Neural cell (in vitro differentiated cells): ENCODE measurements at regions not wholly inside any gene's neighbourhood (a gene's known extent, or its start where the extent isn't known, plus 50 kb on each side); places are given as distances from the start of the nearest gene placed in this dataset.

Experiments used
- H2AFZ ChIP-seq: fragments of 200-600, 300-800 bp; sonication (generic), shearing (Covaris generic); 2 replicates; pipeline ENCODE4 v1.6.0; 2014; ENCODE audit warnings: low read depth, mild to moderate bottlenecking, antibody characterized with exemption, low read length, moderate library complexity
- H3F3A ChIP-seq: fragments of 200-600 bp; shearing (Covaris generic); 2 replicates; pipeline ENCODE4 v1.6.1; 2016; ENCODE audit warnings: mild to moderate bottlenecking, moderate library complexity, mixed read lengths, antibody characterized with exemption, low read length; ENCODE audit not compliant: insufficient read depth, poor library complexity, severe bottlenecking
- H3K27ac ChIP-seq: fragments of 200-600, 300-800 bp; sonication (generic), shearing (Covaris generic); 2 replicates; pipeline ENCODE4 v1.5.1; 2014; ENCODE audit warnings: mild to moderate bottlenecking, low read length, moderate library complexity
- H3K27me3 ChIP-seq: fragments of 300-800, 200-600 bp; sonication (generic), shearing (Covaris generic); 2 replicates; pipeline ENCODE4 v1.6.0; 2014; ENCODE audit warnings: mild to moderate bottlenecking, low read depth, low read length, moderate library complexity; ENCODE audit not compliant: insufficient read depth
- H3K36me3 ChIP-seq: fragments of 300-800, 200-600 bp; sonication (generic), shearing (Covaris generic); 2 replicates; pipeline ENCODE4 v1.5.1; 2014; ENCODE audit warnings: mild to moderate bottlenecking, antibody characterized with exemption, low read length, moderate library complexity; ENCODE audit not compliant: insufficient read depth
- H3K4me2 ChIP-seq: fragments of 300-800, 200-600 bp; sonication (generic), shearing (Covaris generic); 2 replicates; pipeline ENCODE4 v1.6.0; 2014; ENCODE audit warnings: mild to moderate bottlenecking, low read length
- H3K4me3 ChIP-seq: fragments of 300-800, 200-600 bp; sonication (generic), shearing (Covaris generic); 2 replicates; pipeline ENCODE4 v1.5.1; 2014; ENCODE audit warnings: mild to moderate bottlenecking, low read length, moderate library complexity
- H3K79me2 ChIP-seq: fragments of 200-600 bp; shearing (Covaris generic); replicated peaks from 2 replicates; pipeline ENCODE4 v1.6.0; 2014; ENCODE audit warnings: mild to moderate bottlenecking, low read length, moderate library complexity; ENCODE audit not compliant: insufficient read depth
- H3K9ac ChIP-seq: fragments of 300-800, 200-600 bp; sonication (generic), shearing (Covaris generic); 2 replicates; pipeline ENCODE4 v1.6.1; 2016; ENCODE audit warnings: mild to moderate bottlenecking, low read length, mixed read lengths
- H3K9me2 ChIP-seq: fragments of 200-600 bp; shearing (Covaris generic); 2 replicates; pipeline ENCODE4 v1.6.1; 2016; ENCODE audit warnings: mild to moderate bottlenecking, low read length, mixed read lengths; ENCODE audit not compliant: insufficient read depth
- H3K9me3 ChIP-seq: fragments of 200-600, 300-800 bp; sonication (generic), shearing (Covaris generic); 2 replicates; pipeline ENCODE4 v1.6.1; 2016; ENCODE audit warnings: mild to moderate bottlenecking, mixed run types, low read length, moderate library complexity, mixed read lengths
- H4K20me1 ChIP-seq: fragments of 200-600 bp; shearing (Covaris generic); 2 replicates; pipeline ENCODE4 v1.6.1; 2016; ENCODE audit warnings: mild to moderate bottlenecking, mixed run types; ENCODE audit not compliant: insufficient read depth
- EP300 ChIP-seq: fragments of 450-650 bp; conservative IDR thresholded peaks from 2 replicates; pipeline ENCODE4 v1.6.1; 2014; ENCODE audit warnings: antibody characterized with exemption, mild to moderate bottlenecking, moderate library complexity; ENCODE audit not compliant: poor library complexity, severe bottlenecking
- EZH2 ChIP-seq: fragments of 200-600, 300-800 bp; shearing (Covaris generic), sonication (generic); IDR thresholded peaks from 2 replicates; pipeline ENCODE4 v1.6.1; 2014; ENCODE audit warnings: antibody characterized with exemption, low read length, borderline replicate concordance, mild to moderate bottlenecking; ENCODE audit not compliant: insufficient read depth, poor library complexity, severe bottlenecking
- MXI1 ChIP-seq: fragments of 450-650 bp; conservative IDR thresholded peaks from 2 replicates; pipeline ENCODE4 v1.6.1; 2014; ENCODE audit warnings: antibody characterized with exemption, mild to moderate bottlenecking; ENCODE audit not compliant: poor library complexity, severe bottlenecking
- POLR2AphosphoS5 ChIP-seq: IDR thresholded peaks from 2 replicates; pipeline ENCODE4 v1.6.1; 2012
- RAD21 ChIP-seq: fragments of 450-650 bp; conservative IDR thresholded peaks from 2 replicates; pipeline ENCODE4 v1.6.1; 2014; ENCODE audit warnings: antibody characterized with exemption, mild to moderate bottlenecking, moderate library complexity
- SMC3 ChIP-seq: fragments of 450-650 bp; conservative IDR thresholded peaks from 2 replicates; pipeline ENCODE4 v1.6.1; 2014; ENCODE audit warnings: antibody characterized with exemption, mild to moderate bottlenecking, moderate library complexity; ENCODE audit not compliant: poor library complexity
- TAF1 ChIP-seq: IDR thresholded peaks from 2 replicates; pipeline ENCODE4 v1.6.1; 2012; ENCODE audit warnings: low read depth
- TF ChIP-seq, protein P1 (sequence below): fragments of 450-650 bp; IDR thresholded peaks from 2 replicates; pipeline ENCODE4 v1.5.1; 2014; ENCODE audit warnings: antibody characterized with exemption, mild to moderate bottlenecking, moderate library complexity; ENCODE audit not compliant: poor library complexity, severe bottlenecking
- TF ChIP-seq, protein P2 (sequence below): IDR thresholded peaks from 2 replicates; pipeline ENCODE4 v1.6.1; 2012; ENCODE audit warnings: borderline replicate concordance

DNA sequence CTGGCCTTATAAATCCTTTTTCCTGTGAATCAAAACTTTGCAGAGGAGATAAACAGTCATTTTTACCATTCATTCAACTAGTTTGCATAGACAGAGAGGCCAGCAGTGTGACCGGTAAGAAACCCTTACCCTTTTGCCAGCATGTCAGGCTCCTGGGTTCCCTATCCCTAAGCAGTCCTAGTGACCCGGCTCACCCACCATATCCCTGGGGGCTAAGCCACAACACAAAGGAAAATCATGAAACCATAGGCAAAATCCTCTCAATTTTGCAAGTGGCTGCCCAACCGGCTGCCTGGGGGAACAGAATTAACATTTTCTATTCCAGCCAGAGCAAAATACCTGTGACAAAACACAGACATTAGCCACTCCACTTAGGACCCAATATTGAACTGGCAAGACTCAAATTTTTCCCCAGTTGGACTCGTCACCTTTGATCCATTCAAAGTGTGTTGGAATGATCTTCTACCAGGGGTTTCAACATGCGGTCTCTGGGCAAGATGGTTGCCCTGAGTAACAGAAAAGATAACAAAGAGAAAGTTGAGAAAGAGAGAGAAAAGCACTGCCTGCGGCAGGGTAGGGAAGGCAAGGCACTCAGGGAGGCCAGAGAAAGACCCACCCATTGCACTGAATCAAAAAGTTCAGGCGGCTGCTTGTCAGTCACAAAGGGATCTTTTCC is 174.8 kb upstream of the NAMPT start:
- Histone ChIP-seq H3K36me3 (no peaks in the 10 kb centered on the region), H3K9me3 (no peaks in the 10 kb centered on the region), H3K4me3 (no peak overlapping the region), H3K9me2 (no peaks in the 10 kb centered on the region), H4K20me1 (no peaks in the 10 kb centered on the region), H3K79me2 (no peaks in the 10 kb centered on the region), H3F3A (no peaks in the 10 kb centered on the region), H3K27ac (no peak overlapping the region), H3K4me2 (no peak overlapping the region), H3K9ac (no peak overlapping the region), H3K27me3 (no peaks in the 10 kb centered on the region), H2AFZ (no peak overlapping the region)
- no peak for TF ChIP-seq SMC3
- TF ChIP-seq RAD21: no peak
- TF ChIP-seq, protein P1, sequence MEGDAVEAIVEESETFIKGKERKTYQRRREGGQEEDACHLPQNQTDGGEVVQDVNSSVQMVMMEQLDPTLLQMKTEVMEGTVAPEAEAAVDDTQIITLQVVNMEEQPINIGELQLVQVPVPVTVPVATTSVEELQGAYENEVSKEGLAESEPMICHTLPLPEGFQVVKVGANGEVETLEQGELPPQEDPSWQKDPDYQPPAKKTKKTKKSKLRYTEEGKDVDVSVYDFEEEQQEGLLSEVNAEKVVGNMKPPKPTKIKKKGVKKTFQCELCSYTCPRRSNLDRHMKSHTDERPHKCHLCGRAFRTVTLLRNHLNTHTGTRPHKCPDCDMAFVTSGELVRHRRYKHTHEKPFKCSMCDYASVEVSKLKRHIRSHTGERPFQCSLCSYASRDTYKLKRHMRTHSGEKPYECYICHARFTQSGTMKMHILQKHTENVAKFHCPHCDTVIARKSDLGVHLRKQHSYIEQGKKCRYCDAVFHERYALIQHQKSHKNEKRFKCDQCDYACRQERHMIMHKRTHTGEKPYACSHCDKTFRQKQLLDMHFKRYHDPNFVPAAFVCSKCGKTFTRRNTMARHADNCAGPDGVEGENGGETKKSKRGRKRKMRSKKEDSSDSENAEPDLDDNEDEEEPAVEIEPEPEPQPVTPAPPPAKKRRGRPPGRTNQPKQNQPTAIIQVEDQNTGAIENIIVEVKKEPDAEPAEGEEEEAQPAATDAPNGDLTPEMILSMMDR: no peak
- no peak for TF ChIP-seq EZH2
- TF ChIP-seq POLR2AphosphoS5: no peak
- TF ChIP-seq, protein P2, sequence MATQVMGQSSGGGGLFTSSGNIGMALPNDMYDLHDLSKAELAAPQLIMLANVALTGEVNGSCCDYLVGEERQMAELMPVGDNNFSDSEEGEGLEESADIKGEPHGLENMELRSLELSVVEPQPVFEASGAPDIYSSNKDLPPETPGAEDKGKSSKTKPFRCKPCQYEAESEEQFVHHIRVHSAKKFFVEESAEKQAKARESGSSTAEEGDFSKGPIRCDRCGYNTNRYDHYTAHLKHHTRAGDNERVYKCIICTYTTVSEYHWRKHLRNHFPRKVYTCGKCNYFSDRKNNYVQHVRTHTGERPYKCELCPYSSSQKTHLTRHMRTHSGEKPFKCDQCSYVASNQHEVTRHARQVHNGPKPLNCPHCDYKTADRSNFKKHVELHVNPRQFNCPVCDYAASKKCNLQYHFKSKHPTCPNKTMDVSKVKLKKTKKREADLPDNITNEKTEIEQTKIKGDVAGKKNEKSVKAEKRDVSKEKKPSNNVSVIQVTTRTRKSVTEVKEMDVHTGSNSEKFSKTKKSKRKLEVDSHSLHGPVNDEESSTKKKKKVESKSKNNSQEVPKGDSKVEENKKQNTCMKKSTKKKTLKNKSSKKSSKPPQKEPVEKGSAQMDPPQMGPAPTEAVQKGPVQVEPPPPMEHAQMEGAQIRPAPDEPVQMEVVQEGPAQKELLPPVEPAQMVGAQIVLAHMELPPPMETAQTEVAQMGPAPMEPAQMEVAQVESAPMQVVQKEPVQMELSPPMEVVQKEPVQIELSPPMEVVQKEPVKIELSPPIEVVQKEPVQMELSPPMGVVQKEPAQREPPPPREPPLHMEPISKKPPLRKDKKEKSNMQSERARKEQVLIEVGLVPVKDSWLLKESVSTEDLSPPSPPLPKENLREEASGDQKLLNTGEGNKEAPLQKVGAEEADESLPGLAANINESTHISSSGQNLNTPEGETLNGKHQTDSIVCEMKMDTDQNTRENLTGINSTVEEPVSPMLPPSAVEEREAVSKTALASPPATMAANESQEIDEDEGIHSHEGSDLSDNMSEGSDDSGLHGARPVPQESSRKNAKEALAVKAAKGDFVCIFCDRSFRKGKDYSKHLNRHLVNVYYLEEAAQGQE: no peak
- TF ChIP-seq EP300: no peak
- TF ChIP-seq TAF1: no peak
- TF ChIP-seq MXI1: no peak

DNA sequence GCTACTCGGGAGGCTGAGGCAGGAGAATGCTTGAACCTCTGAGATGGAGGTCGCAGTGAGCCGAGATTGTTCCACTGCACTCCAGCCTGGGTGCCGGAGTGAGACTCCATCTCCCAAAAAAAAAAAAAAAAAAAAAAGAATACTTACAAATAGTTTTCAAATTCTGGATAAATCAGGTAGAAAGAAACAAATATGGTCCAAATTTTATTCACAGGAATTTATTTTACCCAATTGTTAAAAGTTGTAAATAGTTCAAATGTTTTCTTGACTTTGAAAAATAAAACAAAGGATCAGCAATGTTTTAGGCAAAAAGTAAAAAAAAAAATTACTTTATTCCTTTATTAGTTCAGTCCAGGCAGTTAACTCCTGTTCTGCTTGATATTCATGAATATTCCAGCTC is 172.9 kb upstream of the NAMPT start:
- no peaks in the 10 kb centered on the region for H3K9me2 ChIP-seq
- no peaks in the 10 kb centered on the region for H3K9me3 ChIP-seq
- TF ChIP-seq SMC3: no peak
- H3F3A ChIP-seq: no peaks in the 10 kb centered on the region
- no peak overlapping the region for H3K9ac ChIP-seq
- no peak overlapping the region for H3K27ac ChIP-seq
- H3K27me3 ChIP-seq: no peaks in the 10 kb centered on the region
- H3K36me3 ChIP-seq: no peaks in the 10 kb centered on the region
- no peak overlapping the region for H3K4me3 ChIP-seq
- H2AFZ ChIP-seq: no peak overlapping the region
- no peak overlapping the region for H3K4me2 ChIP-seq
- no peaks in the 10 kb centered on the region for H3K79me2 ChIP-seq
- H4K20me1 ChIP-seq: no peaks in the 10 kb centered on the region

DNA sequence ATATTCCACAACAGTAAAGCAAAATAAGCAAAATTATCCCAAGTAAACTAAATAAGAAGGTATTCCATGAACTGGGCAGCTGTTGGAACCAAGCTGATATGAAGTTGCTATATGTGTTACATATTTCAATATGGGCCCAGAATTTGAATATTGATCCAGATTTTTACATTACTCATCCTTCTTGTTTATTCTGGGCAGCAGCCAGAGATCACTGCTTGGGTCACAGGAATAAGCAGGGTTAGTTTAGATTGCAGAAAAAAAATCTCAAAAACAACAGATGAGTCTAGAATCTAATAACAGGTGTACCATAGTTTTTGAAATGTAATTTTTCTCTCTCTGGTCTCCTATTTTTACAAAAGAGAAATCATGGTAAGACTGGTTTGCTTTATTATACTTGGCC is 171.5 kb upstream of the NAMPT start:
- Histone ChIP-seq H3K79me2 (no peaks in the 10 kb centered on the region), H3K4me2 (no peak overlapping the region), H3K9ac (no peak overlapping the region), H3K4me3 (no peak overlapping the region), H3K36me3 (no peaks in the 10 kb centered on the region), H3F3A (no peaks in the 10 kb centered on the region), H2AFZ (no peak overlapping the region), H3K9me2 (no peaks in the 10 kb centered on the region), H3K9me3 (peaks cover 6% of the 10 kb centered on the region), H3K27ac (no peak overlapping the region), H3K27me3 (no peaks in the 10 kb centered on the region), H4K20me1 (no peaks in the 10 kb centered on the region)
- TF ChIP-seq EP300 (no peak), EZH2 (no peak), MXI1 (no peak), SMC3 (no peak), TAF1 (no peak), POLR2AphosphoS5 (no peak), RAD21 (no peak)
- TF ChIP-seq, protein P1: no peak
- TF ChIP-seq, protein P2: no peak
